ENCODE measurements at regions not wholly inside any gene's neighbourhood (a gene's known extent, or its start where the extent isn't known, plus 50 kb on each side); places are given as distances from the start of the nearest gene placed in this dataset.

- intact Hi-C loops (cut with DNase I) = no loop called here
- no peaks in the 10 kb centered on the region for H3K27me3 ChIP-seq
- no peaks in the 10 kb centered on the region for H3K4me1 ChIP-seq
- no peaks in the 10 kb centered on the region for H3K9me3 ChIP-seq
- H3K4me3 ChIP-seq = no peak overlapping the region
- no peak for TF ChIP-seq CTCF (IDR thresholded peaks at IDR 0.05)
- TF ChIP-seq POLR2AphosphoS5 (IDR thresholded peaks at IDR 0.05) = no peak
- TF ChIP-seq POLR2A (IDR thresholded peaks at IDR 0.05; ENCODE audit: low read depth) = no peak
- TF ChIP-seq EP300 (IDR thresholded peaks at IDR 0.05) = no peak
- WGBS = 88% methylated on average over 3 of the region's 3 CpGs
- H3K27ac ChIP-seq (replicated peaks in 1 of 4) = no peak overlapping the region
- DNase-seq (ENCODE audit: extremely low spot score) = no peak
- H3K36me3 ChIP-seq = no peaks in the 10 kb centered on the region
These were observed 229.8 kb upstream of the KIRREL3 start for GRCh38 chr11:127230392-127230791.

- Histone ChIP-seq H3K4me1 (no peaks in the 10 kb centered on the region), H3K36me3 (no peaks in the 10 kb centered on the region), H3K27me3 (peaks cover 0 to 4% (median 0%) of the 10 kb centered on the region in 4 donors), H3K4me3 (no peak overlapping the region), H3K27ac (replicated peaks in 1 of 4) (no peak overlapping the region), H3K9me3 (no peaks in the 10 kb centered on the region)
- no peak for TF ChIP-seq CTCF (IDR thresholded peaks at IDR 0.05)
- TF ChIP-seq EP300 (IDR thresholded peaks at IDR 0.05) = no peak
- no peak for TF ChIP-seq POLR2AphosphoS5 (IDR thresholded peaks at IDR 0.05)
- no peak for TF ChIP-seq POLR2A (IDR thresholded peaks at IDR 0.05; ENCODE audit: low read depth)
- WGBS = 83% methylated on average over 2 of the region's 2 CpGs
- DNase-seq (ENCODE audit: extremely low spot score) = no peak
- intact Hi-C loops (cut with DNase I) = no loop called here
These were observed 226.4 kb upstream of the KIRREL3 start for GRCh38 chr11:127226949-127227348.

DNA sequence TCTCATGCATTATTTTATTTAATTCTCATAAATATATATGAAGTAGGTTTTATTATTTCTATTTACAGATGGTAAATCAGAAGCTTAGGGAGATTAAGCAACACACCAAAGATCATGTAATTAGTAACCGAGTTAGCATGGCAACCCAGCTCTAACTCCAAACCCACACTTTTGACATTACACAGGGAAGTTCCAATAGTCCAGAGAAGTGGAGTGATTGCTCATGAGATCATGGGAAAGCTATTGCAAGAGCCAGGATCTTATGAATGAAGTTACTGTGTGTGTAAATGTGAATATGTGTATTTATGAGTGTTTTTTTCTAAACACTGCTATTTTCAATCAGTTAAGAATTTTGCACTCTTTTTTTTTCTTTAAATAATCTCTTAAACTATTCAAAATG, 225.8 kb upstream of the KIRREL3 start:
- Histone ChIP-seq H3K27ac (replicated peaks in 1 of 4) (no peak overlapping the region), H3K9me3 (no peaks in the 10 kb centered on the region)

DNA sequence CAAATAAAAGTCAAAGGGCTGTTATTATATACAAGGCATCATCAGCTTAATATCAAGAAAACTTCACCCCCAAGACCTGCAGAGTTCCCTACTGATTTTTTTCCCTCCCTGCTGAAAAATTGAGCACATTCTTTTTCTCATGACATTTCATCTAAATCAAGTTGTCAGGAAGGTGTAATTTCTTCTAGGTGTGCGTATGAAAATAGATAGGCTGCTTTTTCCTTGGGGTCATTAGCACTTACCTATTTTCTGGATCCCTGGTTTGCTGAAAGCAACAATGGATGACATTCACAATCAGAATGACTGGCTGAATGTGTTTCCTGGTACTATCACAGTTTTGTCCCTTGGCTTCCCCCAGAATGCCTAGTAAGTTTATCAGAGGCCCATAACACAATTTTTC, 225.0 kb upstream of the KIRREL3 start:
- Histone ChIP-seq H3K4me3 (no peak overlapping the region), H3K4me1 (no peaks in the 10 kb centered on the region), H3K27ac (replicated peaks in 1 of 4) (no peak overlapping the region), H3K36me3 (no peaks in the 10 kb centered on the region), H3K27me3 (peaks cover 0 to 6% (median 0%) of the 10 kb centered on the region in 4 donors), H3K9me3 (no peaks in the 10 kb centered on the region)
- WGBS = 62% methylated on average over 1 of the region's 1 CpG
- no peak for DNase-seq (ENCODE audit: extremely low spot score)
- TF ChIP-seq EP300 (IDR thresholded peaks at IDR 0.05) = no peak
- TF ChIP-seq POLR2AphosphoS5 (IDR thresholded peaks at IDR 0.05) = no peak
- TF ChIP-seq CTCF (IDR thresholded peaks at IDR 0.05) = no peak
- no peak for TF ChIP-seq POLR2A (IDR thresholded peaks at IDR 0.05; ENCODE audit: low read depth)
- intact Hi-C loops (cut with DNase I) = no loop called here

More for the DNA sequence above, 225.8 kb upstream of the KIRREL3 start:
- H3K36me3 ChIP-seq = no peaks in the 10 kb centered on the region
- intact Hi-C loops (cut with DNase I) = no loop called here
- WGBS = 86% methylated on average over 1 of the region's 1 CpG
- H3K27me3 ChIP-seq = peaks cover 0 to 6% (median 0%) of the 10 kb centered on the region in 4 donors
- TF ChIP-seq POLR2A (IDR thresholded peaks at IDR 0.05; ENCODE audit: low read depth) (no peak), CTCF (IDR thresholded peaks at IDR 0.05) (no peak), EP300 (IDR thresholded peaks at IDR 0.05) (no peak), POLR2AphosphoS5 (IDR thresholded peaks at IDR 0.05) (no peak)
- H3K4me3 ChIP-seq = no peak overlapping the region
- DNase-seq (ENCODE audit: extremely low spot score) = no peak
- no peaks in the 10 kb centered on the region for H3K4me1 ChIP-seq

GRCh38 chr11:127224276-127224675, 223.7 kb upstream of the KIRREL3 start:
- Histone ChIP-seq H3K36me3 (no peaks in the 10 kb centered on the region), H3K4me3 (no peak overlapping the region), H3K4me1 (no peaks in the 10 kb centered on the region), H3K27ac (replicated peaks in 1 of 4) (no peak overlapping the region), H3K9me3 (no peaks in the 10 kb centered on the region), H3K27me3 (peaks cover 0 to 6% (median 0%) of the 10 kb centered on the region in 4 donors)
- no peak for DNase-seq (ENCODE audit: extremely low spot score)
- TF ChIP-seq POLR2AphosphoS5 (IDR thresholded peaks at IDR 0.05) (no peak), CTCF (IDR thresholded peaks at IDR 0.05) (no peak), EP300 (IDR thresholded peaks at IDR 0.05) (no peak), POLR2A (IDR thresholded peaks at IDR 0.05; ENCODE audit: low read depth) (no peak)
- 41% methylated on average over 2 of the region's 2 CpGs for WGBS
- intact Hi-C loops (cut with DNase I) = no loop called here
